Adrenal gland (tissue), 9 donors: ENCODE measurements at regions not wholly inside any gene's neighbourhood (a gene's known extent, or its start where the extent isn't known, plus 50 kb on each side); places are given as distances from the start of the nearest gene placed in this dataset.
A peak's percentile ranks its signal among the peaks of the same experiment; 100 is the strongest.

Experiments
- DNase-seq, 7 donors: peaks; one replicate each; pipeline ENCODE4 v3.0.0-alpha.2; 2019 to 2020
- H3K27ac ChIP-seq, 5 donors: fragments of 200-600 bp; sonication (generic) in 4 of 5; 1 replicate in 3 of 5; 2 replicates in 2 of 5; pipeline versions ENCODE4 v1.5.1 to v1.8.0; 2016 to 2020; ENCODE audit warnings: mild to moderate bottlenecking in 1 of 5
- H3K27me3 ChIP-seq: fragments of 200-600 bp; 2 replicates; pipeline ENCODE4 v1.8.0; 2021
- H3K36me3 ChIP-seq, 2 donors: fragments of 200-600 bp; replicated peaks in 1 of 2; 1 replicate in 1 of 2; 2 replicates in 1 of 2; pipeline versions ENCODE4 v1.5.1 to v1.8.0; 2018 to 2022
- H3K4me1 ChIP-seq, 2 donors: fragments of 200-600 bp; replicated peaks in 1 of 2; 1 replicate in 1 of 2; 2 replicates in 1 of 2; pipeline versions ENCODE4 v1.5.1 to v1.8.0; 2018 to 2021
- H3K4me3 ChIP-seq, 4 donors: fragments of 200-600 bp; sonication (generic) in 3 of 4; one replicate each; pipeline ENCODE4 v1.5.1; 2016 to 2018
- H3K9me3 ChIP-seq, 3 donors: fragments of 200-600 bp; sonication (generic) in 1 of 3; replicated peaks in 1 of 3; 1 replicate in 2 of 3; 2 replicates in 1 of 3; pipeline versions ENCODE4 v1.5.1 to v1.8.0; 2016 to 2021
- POLR2A ChIP-seq, 2 donors: fragments of 450-650 bp; IDR thresholded peaks; one replicate each; pipeline ENCODE4 v1.6.1; 2017; ENCODE audit warnings: antibody characterized with exemption in 2 of 2, mild to moderate bottlenecking in 2 of 2, moderate library complexity in 1 of 2
- WGBS, 4 donors: extraction: QIAGEN DNeasy Blood & Tissue Kit in 2 of 4; methylation state at CpG; one replicate each; pipeline versions ENCODE4 v1.1.5 to v1.1.7; 2013 to 2017; 5-methylcytosine and 5-hydroxymethylcytosine counted together
- intact Hi-C, 2 donors: fragments of 100-400 bp; cut with DNase I; formaldehyde crosslinking; loops; one replicate each; pipeline versions ENCODE4 v1.14.1 to v1.15.0; 2022 to 2023
- TF ChIP-seq, protein P1 (sequence below), 6 experiments: fragments of 450-650 bp in 4 of 6; fragments of 200-600 bp in 2 of 6; sonication (generic) in 1 of 6; IDR thresholded peaks; 1 replicate in 5 of 6; 2 replicates in 1 of 6; pipeline versions ENCODE4 v1.5.1 to v1.8.0; 2016 to 2021; ENCODE audit warnings: antibody characterized with exemption in 6 of 6, mild to moderate bottlenecking in 2 of 6, moderate library complexity in 1 of 6
- donor health status: healthy with polysubstance abuse.
- donor health status: Bipolar disorder and iron deficiency.
- donor health status: DM: yes; HTN: yes; CAD: no.
- donor health status: DM: no; HTN: no; CAD: no.
- donor health status: DM: no; HTN: no; CAD: no.

DNA sequence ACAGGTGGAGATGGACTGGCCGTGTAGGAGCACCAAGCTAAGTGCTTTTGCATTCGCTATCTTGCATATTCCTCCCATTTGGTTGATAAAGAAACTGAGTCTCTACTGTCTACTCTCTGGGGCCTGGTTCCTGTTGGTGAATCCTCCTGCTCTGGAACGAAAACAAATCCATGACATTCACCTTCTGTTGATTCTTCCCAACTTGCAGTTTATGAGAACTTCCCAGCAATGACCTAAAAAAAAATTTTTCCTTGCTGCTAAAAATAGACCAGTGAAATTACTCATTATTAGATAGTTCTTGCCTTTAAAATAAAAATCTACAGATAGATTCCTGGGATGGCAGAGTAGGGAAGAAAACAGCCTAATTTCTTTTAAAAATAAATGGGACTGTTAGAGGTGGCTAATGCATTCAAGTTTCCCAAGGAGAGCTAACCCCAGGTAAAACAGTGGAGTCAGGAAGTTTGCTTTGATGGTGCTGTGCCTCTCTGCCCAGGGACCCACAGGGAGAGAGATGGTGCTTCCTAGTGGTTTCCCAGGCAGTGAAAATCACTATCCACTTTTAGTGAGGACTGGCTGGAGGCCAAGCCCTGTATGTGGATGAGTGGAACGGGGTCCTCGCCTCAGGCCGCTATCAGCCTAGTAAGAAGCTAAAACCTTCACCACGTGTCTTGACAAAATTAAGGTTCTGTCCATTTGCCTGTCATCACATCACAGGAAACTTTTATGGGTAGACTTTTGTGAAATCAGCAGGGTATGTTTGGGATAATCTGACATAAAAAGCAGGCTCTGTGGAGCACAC lies 68.4 kb upstream of the NR3C1 start:
- WGBS, 4 donors: 80 to 90% (median 84%) methylated on average over 7 of the region's 7 CpGs
- H3K9me3 ChIP-seq: no peaks in the 10 kb centered on the region
- no peaks in the 10 kb centered on the region for H3K27me3 ChIP-seq
- peaks cover 0 to 8% of the 10 kb centered on the region in 2 donors for H3K4me1 ChIP-seq
- intact Hi-C loops: no loop called here
- no peak for DNase-seq
- H3K4me3 ChIP-seq: no peak overlapping the region
- H3K27ac ChIP-seq: peak overlapping the region in 1 of 5 donors; percentile 13
- TF ChIP-seq POLR2A (IDR thresholded peaks at IDR 0.05): no peak
- TF ChIP-seq, protein P1, sequence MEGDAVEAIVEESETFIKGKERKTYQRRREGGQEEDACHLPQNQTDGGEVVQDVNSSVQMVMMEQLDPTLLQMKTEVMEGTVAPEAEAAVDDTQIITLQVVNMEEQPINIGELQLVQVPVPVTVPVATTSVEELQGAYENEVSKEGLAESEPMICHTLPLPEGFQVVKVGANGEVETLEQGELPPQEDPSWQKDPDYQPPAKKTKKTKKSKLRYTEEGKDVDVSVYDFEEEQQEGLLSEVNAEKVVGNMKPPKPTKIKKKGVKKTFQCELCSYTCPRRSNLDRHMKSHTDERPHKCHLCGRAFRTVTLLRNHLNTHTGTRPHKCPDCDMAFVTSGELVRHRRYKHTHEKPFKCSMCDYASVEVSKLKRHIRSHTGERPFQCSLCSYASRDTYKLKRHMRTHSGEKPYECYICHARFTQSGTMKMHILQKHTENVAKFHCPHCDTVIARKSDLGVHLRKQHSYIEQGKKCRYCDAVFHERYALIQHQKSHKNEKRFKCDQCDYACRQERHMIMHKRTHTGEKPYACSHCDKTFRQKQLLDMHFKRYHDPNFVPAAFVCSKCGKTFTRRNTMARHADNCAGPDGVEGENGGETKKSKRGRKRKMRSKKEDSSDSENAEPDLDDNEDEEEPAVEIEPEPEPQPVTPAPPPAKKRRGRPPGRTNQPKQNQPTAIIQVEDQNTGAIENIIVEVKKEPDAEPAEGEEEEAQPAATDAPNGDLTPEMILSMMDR (IDR thresholded peaks at IDR 0.05): no peak
- H3K36me3 ChIP-seq: no peaks in the 10 kb centered on the region

DNA sequence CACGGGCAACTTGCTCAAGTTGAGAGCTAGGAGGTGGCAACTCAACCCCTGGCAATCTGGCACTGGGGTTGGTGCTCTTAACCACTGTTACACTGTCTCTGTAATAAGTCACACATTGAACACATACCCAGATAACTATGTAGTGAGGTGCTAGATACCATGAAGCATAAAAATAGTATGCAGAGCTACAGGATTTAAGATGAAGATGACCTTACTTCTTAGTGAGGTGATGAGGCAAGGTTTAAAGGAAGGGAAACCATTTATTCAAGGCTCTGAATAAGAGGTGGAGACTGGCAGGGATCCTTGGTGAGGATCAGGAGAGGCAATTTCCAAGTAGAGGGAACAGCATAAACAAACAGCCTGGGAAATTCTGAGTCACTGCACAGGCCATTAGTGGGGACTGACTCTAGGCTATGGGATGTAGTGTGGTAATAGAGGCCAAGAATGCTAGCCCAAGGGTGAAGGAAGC lies 67.6 kb upstream of the NR3C1 start:
- H3K36me3 ChIP-seq: no peaks in the 10 kb centered on the region
- peaks cover 0 to 8% of the 10 kb centered on the region in 2 donors for H3K4me1 ChIP-seq
- WGBS, 4 donors: 87 to 100% (median 93%) methylated on average over 1 of the region's 1 CpG
- intact Hi-C loops: no loop called here
- TF ChIP-seq, protein P1 (IDR thresholded peaks at IDR 0.05): no peak
- no peak for TF ChIP-seq POLR2A (IDR thresholded peaks at IDR 0.05)
- peak overlapping the region in 1 of 5 donors; percentile 13 for H3K27ac ChIP-seq
- no peaks in the 10 kb centered on the region for H3K27me3 ChIP-seq
- no peak overlapping the region for H3K4me3 ChIP-seq
- DNase-seq: no peak
- no peaks in the 10 kb centered on the region for H3K9me3 ChIP-seq

DNA sequence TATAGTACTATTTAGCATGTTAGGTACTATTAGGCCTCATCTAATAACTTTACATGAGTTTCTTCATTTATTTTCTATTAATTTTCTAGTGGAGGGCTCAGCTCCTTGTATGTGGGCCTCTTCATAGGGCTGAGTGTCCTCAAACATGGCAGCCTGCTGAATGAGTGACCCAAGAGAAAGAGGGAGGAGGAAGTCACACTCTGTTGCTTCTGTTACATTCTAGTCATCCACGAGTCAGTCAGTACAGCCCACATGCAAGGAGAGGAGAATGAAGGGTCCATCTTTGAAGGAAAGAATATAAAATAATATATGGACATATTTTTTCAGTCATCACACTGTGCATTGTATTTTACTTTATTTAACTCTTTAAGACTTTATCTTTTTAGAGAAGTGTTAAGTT lies 66.6 kb upstream of the NR3C1 start:
- no peak overlapping the region for H3K27ac ChIP-seq
- H3K9me3 ChIP-seq: no peaks in the 10 kb centered on the region
- H3K36me3 ChIP-seq: no peaks in the 10 kb centered on the region
- 78 to 91% (median 79%) methylated on average over 1 of the region's 1 CpG for WGBS, 4 donors
- DNase-seq: no peak
- H3K27me3 ChIP-seq: no peaks in the 10 kb centered on the region
- intact Hi-C loops: no loop called here
- H3K4me3 ChIP-seq: no peak overlapping the region
- peaks cover 0 to 8% of the 10 kb centered on the region in 2 donors for H3K4me1 ChIP-seq
- TF ChIP-seq POLR2A (IDR thresholded peaks at IDR 0.05): no peak
- TF ChIP-seq, protein P1 (IDR thresholded peaks at IDR 0.05): no peak

DNA sequence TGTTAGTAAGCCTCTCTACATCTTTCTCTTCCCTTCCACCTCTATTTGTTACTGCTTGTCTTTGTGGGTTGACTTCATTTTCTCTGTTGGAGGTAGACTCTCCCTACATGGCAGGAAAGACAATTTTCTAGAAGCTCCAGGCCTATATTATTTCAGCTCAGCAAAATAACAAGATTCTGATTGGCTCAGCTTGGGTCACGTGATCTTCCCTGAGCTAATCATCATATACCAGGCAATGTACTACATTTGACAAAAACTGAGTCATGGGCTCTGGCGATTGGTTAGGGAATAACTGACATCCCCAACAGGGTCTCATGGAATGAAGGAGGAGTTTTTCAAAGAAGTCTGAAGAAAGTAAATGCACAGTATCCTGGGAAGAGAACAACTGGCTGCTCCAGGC lies 65.6 kb upstream of the NR3C1 start:
- no peak for DNase-seq
- Histone ChIP-seq H3K27me3 (no peaks in the 10 kb centered on the region), H3K4me1 (peaks cover 0 to 8% of the 10 kb centered on the region in 2 donors), H3K9me3 (no peaks in the 10 kb centered on the region), H3K4me3 (no peak overlapping the region), H3K27ac (no peak overlapping the region), H3K36me3 (no peaks in the 10 kb centered on the region)
- no peak for TF ChIP-seq POLR2A (IDR thresholded peaks at IDR 0.05)
- TF ChIP-seq, protein P1 (IDR thresholded peaks at IDR 0.05): no peak
- intact Hi-C loops: no loop called here
- 85 to 90% (median 89%) methylated on average over 2 of the region's 2 CpGs for WGBS, 4 donors
